IMR-90 (cell line): ENCODE measurements at regions not wholly inside any gene's neighbourhood (a gene's known extent, or its start where the extent isn't known, plus 50 kb on each side); places are given as distances from the start of the nearest gene placed in this dataset.

Experiments used
- ATAC-seq: fragments of 200-7000 bp; cut with Tn5 transposase; 2 replicates; pipeline ENCODE4 v1.9.1; 2020; ENCODE audit warnings: low read depth, mild to moderate bottlenecking, moderate library complexity
- BruUV-seq: library from RNA; stranded (reverse); fragments of 400-500 nt; replicated peaks from 2 replicates; lab custom pipeline; 2021; lab: Mats Ljungman, UMichigan
- CTCF ChIA-PET: fragments of 300-600 bp; formaldehyde crosslinking; extraction: SDS; loops from one replicate; lab custom pipeline; 2021; ENCODE audit warnings: antibody characterized with exemption; lab: Yijun Ruan, JAX
- POLR2A ChIA-PET: fragments of 300-600 bp; sonication (Branson Sonifier 250); formaldehyde crosslinking; loops from one replicate; lab custom pipeline; 2022; ENCODE audit warnings: antibody characterized with exemption; ENCODE audit not compliant: unreplicated experiment; lab: Charles Lee
- DNase-seq: peaks from one replicate; pipeline ENCODE4 v3.0.0; 2013
- H2AFZ ChIP-seq: replicated peaks from 2 replicates; pipeline ENCODE3; 2013; ENCODE audit warnings: low read length, mild to moderate bottlenecking; ENCODE audit not compliant: poor library complexity
- H2AK5ac ChIP-seq: 2 replicates; pipeline ENCODE4 v1.6.1; 2013; ENCODE audit warnings: low read depth, low read length, inconsistent platforms
- H2AK9ac ChIP-seq: replicated peaks from 2 replicates; pipeline ENCODE3; 2013; ENCODE audit warnings: mild to moderate bottlenecking, low read depth, low read length, moderate library complexity; ENCODE audit not compliant: poor library complexity
- H2BK120ac ChIP-seq: 2 replicates; pipeline ENCODE4 v1.6.1; 2013; ENCODE audit warnings: low read depth, low read length, inconsistent platforms
- H2BK15ac ChIP-seq: 3 replicates; pipeline ENCODE4 v1.6.1; 2013; ENCODE audit warnings: low read depth, low read length, inconsistent platforms
- H2BK20ac ChIP-seq: 2 replicates; pipeline ENCODE4 v1.6.1; 2013; ENCODE audit warnings: low read depth, mild to moderate bottlenecking, inconsistent platforms, low read length, moderate library complexity
- H2BK5ac ChIP-seq: 2 replicates; pipeline ENCODE4 v1.6.1; 2013; ENCODE audit warnings: mild to moderate bottlenecking, low read depth, low read length, inconsistent platforms; ENCODE audit not compliant: poor library complexity, severe bottlenecking
- H3K14ac ChIP-seq: replicated peaks from 2 replicates; pipeline ENCODE4 v1.6.1; 2013; ENCODE audit warnings: low read depth, low read length, inconsistent platforms
- H3K18ac ChIP-seq: 2 replicates; pipeline ENCODE4 v1.6.1; 2013; ENCODE audit warnings: low read depth, low read length, control low read depth
- H3K23ac ChIP-seq: 2 replicates; pipeline ENCODE4 v1.6.1; 2013; ENCODE audit warnings: low read depth, low read length, inconsistent platforms
- H3K27ac ChIP-seq: 2 replicates; pipeline ENCODE4 v1.5.1; 2013; ENCODE audit warnings: mild to moderate bottlenecking, control low read depth, low read length; ENCODE audit not compliant: insufficient read depth
- H3K27me3 ChIP-seq: 2 replicates; pipeline ENCODE4 v1.6.1; 2013; ENCODE audit warnings: low read length; ENCODE audit not compliant: control insufficient read depth, insufficient read depth
- H3K36me3 ChIP-seq: 2 replicates; pipeline ENCODE4 v1.6.1; 2013; ENCODE audit warnings: low read length, mixed read lengths; ENCODE audit not compliant: control insufficient read depth, insufficient read depth
- H3K4ac ChIP-seq: 2 replicates; pipeline ENCODE4 v1.6.1; 2013; ENCODE audit warnings: low read depth, low read length, inconsistent platforms
- H3K4me1 ChIP-seq: 2 replicates; pipeline ENCODE4 v1.6.1; 2013; ENCODE audit warnings: low read length, mixed read lengths; ENCODE audit not compliant: control insufficient read depth, insufficient read depth
- H3K4me2 ChIP-seq: 2 replicates; pipeline ENCODE4 v1.6.1; 2013; ENCODE audit warnings: low read depth, mild to moderate bottlenecking, control low read depth, low read length, moderate library complexity
- H3K4me3 ChIP-seq: 2 replicates; pipeline ENCODE4 v1.5.1; 2013; ENCODE audit warnings: low read depth, mild to moderate bottlenecking, control low read depth, low read length, moderate library complexity; ENCODE audit not compliant: insufficient read depth
- H3K56ac ChIP-seq: 2 replicates; pipeline ENCODE4 v1.6.1; 2013; ENCODE audit warnings: low read length, inconsistent platforms; ENCODE audit not compliant: insufficient read depth; ENCODE audit errors: extremely low read depth
- H3K79me1 ChIP-seq, 2 experiments: 2 replicates each; pipeline ENCODE4 v1.6.1; 2013; ENCODE audit warnings: low read length in 2 of 2, inconsistent platforms in 1 of 2, low read depth in 1 of 2
- H3K9ac ChIP-seq: 2 replicates; pipeline ENCODE4 v1.6.1; 2013; ENCODE audit warnings: low read depth, low read length, control low read depth
- H3K9me1 ChIP-seq: 2 replicates; pipeline ENCODE4 v1.6.1; 2013; ENCODE audit warnings: low read length, inconsistent platforms; ENCODE audit not compliant: insufficient read depth
- H3K9me3 ChIP-seq: 2 replicates; pipeline ENCODE4 v1.6.1; 2013; ENCODE audit warnings: low read length; ENCODE audit not compliant: control insufficient read depth, insufficient read depth
- H4K20me1 ChIP-seq: 2 replicates; pipeline ENCODE4 v1.6.1; 2013; ENCODE audit warnings: low read length, inconsistent platforms; ENCODE audit not compliant: insufficient read depth
- H4K5ac ChIP-seq: 2 replicates; pipeline ENCODE4 v1.6.1; 2013; ENCODE audit warnings: mild to moderate bottlenecking, low read depth, low read length, control low read depth
- H4K8ac ChIP-seq, 2 experiments: 2 replicates each; pipeline ENCODE4 v1.6.1; 2013; ENCODE audit warnings: low read depth in 2 of 2, low read length in 2 of 2, control low read depth in 1 of 2, inconsistent platforms in 1 of 2
- H4K91ac ChIP-seq: 2 replicates; pipeline ENCODE4 v1.6.1; 2013; ENCODE audit warnings: low read depth, low read length, inconsistent platforms; ENCODE audit not compliant: insufficient read depth
- BHLHE40 ChIP-seq: fragments of 150-350 bp; IDR thresholded peaks from 2 replicates; pipeline ENCODE4 v1.6.1; 2016; ENCODE audit warnings: mild to moderate bottlenecking, low read depth, low read length
- CEBPB ChIP-seq: IDR thresholded peaks from 2 replicates; pipeline ENCODE4 v1.6.1; 2012; ENCODE audit warnings: low read depth, low read length, improper control_type of control experiment
- CTCF ChIP-seq: conservative IDR thresholded peaks from 2 replicates; pipeline ENCODE4 v1.5.1; 2012; ENCODE audit warnings: mild to moderate bottlenecking, low read depth, low read length, improper control_type of control experiment
- MAFK ChIP-seq: IDR thresholded peaks from 2 replicates; pipeline ENCODE4 v1.6.1; 2012; ENCODE audit warnings: low read depth, low read length, improper control_type of control experiment
- MAZ ChIP-seq: IDR thresholded peaks from 2 replicates; pipeline ENCODE4 v1.6.1; 2012; ENCODE audit warnings: low read depth, mild to moderate bottlenecking, low read length, improper control_type of control experiment, moderate library complexity, borderline replicate concordance
- NFE2L2 ChIP-seq: fragments of 150-350 bp; IDR thresholded peaks from 2 replicates; pipeline ENCODE4 v1.6.1; 2016; ENCODE audit warnings: low read depth, mild to moderate bottlenecking, low read length
- POLR2A ChIP-seq: IDR thresholded peaks from 2 replicates; pipeline ENCODE4 v1.6.1; 2012; ENCODE audit warnings: mild to moderate bottlenecking, low read depth, low read length
- RFX5 ChIP-seq: IDR thresholded peaks from 2 replicates; pipeline ENCODE4 v1.8.0; 2012; ENCODE audit warnings: low read depth, mild to moderate bottlenecking, low read length, moderate library complexity
- SMC3 ChIP-seq: fragments of 150-350 bp; IDR thresholded peaks from 2 replicates; pipeline ENCODE4 v1.6.1; 2016; ENCODE audit warnings: low read depth, mild to moderate bottlenecking, antibody characterized with exemption, low read length, moderate library complexity
- WGBS, 2 experiments: methylation state at CpG; one replicate each; pipeline versions ENCODE4 v1.1.5 to v1.1.7; 2013; ENCODE audit warnings: missing lambda C conversion rate in 2 of 2; ENCODE audit not compliant: insufficient read length in 1 of 2; ENCODE audit errors: extremely low coverage in 2 of 2; 5-methylcytosine and 5-hydroxymethylcytosine counted together
- dilution Hi-C: fragments of 300-500 bp; cut with HindIII; formaldehyde crosslinking; loops from one replicate; pipeline ENCODE4 v1.14.3; 2018; ENCODE audit warnings: low sequenced_read_pairs; ENCODE audit not compliant: unreplicated experiment
- in situ Hi-C: fragments of 300-500 bp; cut with MboI; formaldehyde crosslinking; loops from 3 replicates; pipeline ENCODE4 v1.14.3; 2019; ENCODE audit warnings: low sequenced_read_pairs, inconsistent platforms, mixed read lengths
- intact Hi-C: fragments of 100-400 bp; cut with micrococcal nuclease; formaldehyde crosslinking; loops from 2 replicates; pipeline ENCODE4 v1.10.0; 2022
- TF ChIP-seq, protein P1 (sequence below): fragments of 150-350 bp; IDR thresholded peaks from 2 replicates; pipeline ENCODE4 v1.6.1; 2016; ENCODE audit warnings: low read depth, mild to moderate bottlenecking, low read length, moderate library complexity, borderline replicate concordance

DNA sequence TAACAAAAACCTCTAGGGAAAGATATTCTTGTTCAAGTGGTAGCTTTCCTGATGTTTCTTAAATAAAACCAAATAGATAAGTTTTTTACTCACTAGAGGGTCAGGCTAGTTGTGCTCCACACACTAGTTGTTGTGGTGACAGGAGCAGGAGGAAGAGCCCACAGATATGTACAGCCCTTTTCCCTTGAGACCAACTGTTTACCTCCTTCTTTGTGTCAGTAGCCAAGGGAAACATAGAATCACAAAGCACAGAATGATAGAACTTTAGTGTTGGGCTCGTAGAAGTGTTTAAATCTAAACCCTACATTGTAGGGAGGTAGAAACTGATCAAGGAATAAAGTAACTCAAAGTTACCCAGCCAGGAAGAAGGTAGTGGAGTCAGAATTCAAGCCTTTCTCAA lies 309.0 kb downstream of the CTH start:
- TF ChIP-seq RFX5 (no peak), NFE2L2 (no peak), CTCF (no peak), SMC3 (no peak), MAFK (no peak), POLR2A (no peak), CEBPB (no peak), MAZ (no peak), BHLHE40 (no peak)
- TF ChIP-seq, protein P1, sequence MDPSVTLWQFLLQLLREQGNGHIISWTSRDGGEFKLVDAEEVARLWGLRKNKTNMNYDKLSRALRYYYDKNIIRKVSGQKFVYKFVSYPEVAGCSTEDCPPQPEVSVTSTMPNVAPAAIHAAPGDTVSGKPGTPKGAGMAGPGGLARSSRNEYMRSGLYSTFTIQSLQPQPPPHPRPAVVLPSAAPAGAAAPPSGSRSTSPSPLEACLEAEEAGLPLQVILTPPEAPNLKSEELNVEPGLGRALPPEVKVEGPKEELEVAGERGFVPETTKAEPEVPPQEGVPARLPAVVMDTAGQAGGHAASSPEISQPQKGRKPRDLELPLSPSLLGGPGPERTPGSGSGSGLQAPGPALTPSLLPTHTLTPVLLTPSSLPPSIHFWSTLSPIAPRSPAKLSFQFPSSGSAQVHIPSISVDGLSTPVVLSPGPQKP: no peak
- no peaks in the 10 kb centered on the region for H4K20me1 ChIP-seq
- CTCF ChIA-PET: no interaction called here

More for the DNA sequence above, 309.0 kb downstream of the CTH start:
- Histone ChIP-seq H3K4me3 (no peak overlapping the region), H3K4ac (no peak overlapping the region), H2AK9ac (no peak overlapping the region), H3K79me1 (no peaks in the 10 kb centered on the region), H2BK20ac (no peak overlapping the region), H4K5ac (no peak overlapping the region), H2AK5ac (no peak overlapping the region), H3K27ac (no peak overlapping the region), H4K8ac (no peak overlapping the region), H3K36me3 (no peaks in the 10 kb centered on the region), H4K91ac (no peak overlapping the region), H3K56ac (no peak overlapping the region), H2AFZ (no peak overlapping the region), H3K4me2 (no peak overlapping the region), H3K9me1 (no peaks in the 10 kb centered on the region), H2BK15ac (no peak overlapping the region), H3K4me1 (no peaks in the 10 kb centered on the region), H2BK120ac (no peak overlapping the region), H3K18ac (no peak overlapping the region), H3K9ac (no peak overlapping the region), H3K14ac (no peak overlapping the region), H2BK5ac (no peak overlapping the region), H3K27me3 (no peaks in the 10 kb centered on the region), H3K9me3 (no peaks in the 10 kb centered on the region), H3K23ac (no peak overlapping the region)
- in situ Hi-C loops (no loop called here), intact Hi-C loops (no loop called here), dilution Hi-C loops (no loop called here)
- POLR2A ChIA-PET: no interaction called here
- ATAC-seq (no peak), DNase-seq (no peak)
- no CpG with 5 or more reads among the region's 1 CpG for WGBS, 2 experiments
- BruUV-seq: no TSS peak
